ENCODE measurements at regions not wholly inside any gene's neighbourhood (a gene's known extent, or its start where the extent isn't known, plus 50 kb on each side); places are given as distances from the start of the nearest gene placed in this dataset.
"Not testable (repeated sequence)": the region's sequence is repeated elsewhere in the genome, so short reads cannot be mapped to it uniquely, and the experiment has no call there.

- DNase-seq, result no peak
These were observed 272.2 kb upstream of the CCL2 start for GRCh38 chr17:33982909-33983308.

GRCh38 chr17:33983824-33984574 is 271.1 kb upstream of the CCL2 start:
- no peak for DNase-seq

GRCh38 chr17:33986088-33986487 is 269.0 kb upstream of the CCL2 start:
- no peak for DNase-seq

- DNase-seq, result no peak
These were observed 268.5 kb upstream of the CCL2 start for GRCh38 chr17:33986566-33986965.

- DNase-seq, result no peak
These were observed 267.9 kb upstream of the CCL2 start for GRCh38 chr17:33987162-33987561.

GRCh38 chr17:33989361-33990148 is 265.5 kb upstream of the CCL2 start:
- no peak for DNase-seq

GRCh38 chr17:33990943-33991706 is 264.0 kb upstream of the CCL2 start:
- DNase-seq, result no peak

GRCh38 chr17:33992113-33992512 is 263.0 kb upstream of the CCL2 start:
- no peak for DNase-seq

- DNase-seq, result no peak
These were observed 254.4 kb upstream of the CCL2 start for GRCh38 chr17:34000639-34001038.

GRCh38 chr17:34001246-34001645 is 253.8 kb upstream of the CCL2 start:
- DNase-seq, result no peak

- DNase-seq, result no peak
These were observed 249.0 kb upstream of the CCL2 start for GRCh38 chr17:34006126-34006525.

- no peak for DNase-seq
These were observed 247.0 kb upstream of the CCL2 start for GRCh38 chr17:34008125-34008524.

- no peak for DNase-seq
These were observed 245.2 kb upstream of the CCL2 start for GRCh38 chr17:34009912-34010311.

- no peak for DNase-seq
These were observed 244.6 kb upstream of the CCL2 start for GRCh38 chr17:34010534-34010933.

GRCh38 chr17:34011599-34011998 is 243.5 kb upstream of the CCL2 start:
- no peak for DNase-seq

GRCh38 chr17:34012709-34013375 is 242.2 kb upstream of the CCL2 start:
- no peak for DNase-seq

- DNase-seq, result no peak
These were observed 239.8 kb upstream of the CCL2 start for GRCh38 chr17:34015253-34015652.

GRCh38 chr17:34024386-34024785 is 230.7 kb upstream of the CCL2 start:
- no peak for DNase-seq

- DNase-seq, result no peak
These were observed 230.1 kb upstream of the CCL2 start for GRCh38 chr17:34024806-34025551.

GRCh38 chr17:34030601-34031000 is 224.5 kb upstream of the CCL2 start:
- DNase-seq, result not testable (repeated sequence)

GRCh38 chr17:34032305-34032704 is 222.8 kb upstream of the CCL2 start:
- DNase-seq, result not testable (repeated sequence)

- DNase-seq, result not testable (repeated sequence)
These were observed 216.3 kb upstream of the CCL2 start for GRCh38 chr17:34038786-34039185.
